H9 (cell line): ENCODE measurements at regions not wholly inside any gene's neighbourhood (a gene's known extent, or its start where the extent isn't known, plus 50 kb on each side); places are given as distances from the start of the nearest gene placed in this dataset.

Experiments
- DNase-seq: peaks from one replicate; pipeline ENCODE4 v3.0.0-alpha.2; 2017
- H2AFZ ChIP-seq: one replicate; pipeline ENCODE4 v1.6.1; 2013; ENCODE audit warnings: mild to moderate bottlenecking, low read length, control low read depth, moderate library complexity
- H2AK5ac ChIP-seq: 2 replicates; pipeline ENCODE4 v1.6.1; 2013; ENCODE audit warnings: low read length, control low read depth, mixed read lengths; ENCODE audit not compliant: insufficient read length
- H2BK120ac ChIP-seq: one replicate; pipeline ENCODE4 v1.6.1; 2013; ENCODE audit warnings: low read depth, mild to moderate bottlenecking, low read length, control low read depth, inconsistent platforms; ENCODE audit not compliant: poor library complexity, severe bottlenecking
- H2BK12ac ChIP-seq: 2 replicates; pipeline ENCODE4 v1.6.1; 2013; ENCODE audit warnings: low read length, control low read depth, mixed read lengths, low read depth; ENCODE audit not compliant: insufficient read length
- H2BK15ac ChIP-seq: 2 replicates; pipeline ENCODE4 v1.6.1; 2013; ENCODE audit warnings: low read depth, low read length, control low read depth
- H2BK20ac ChIP-seq: one replicate; pipeline ENCODE4 v1.6.1; 2013; ENCODE audit warnings: low read depth, mild to moderate bottlenecking, low read length, control low read depth, inconsistent platforms; ENCODE audit not compliant: poor library complexity, severe bottlenecking
- H2BK5ac ChIP-seq: 2 replicates; pipeline ENCODE4 v1.6.1; 2013; ENCODE audit warnings: low read length, control low read depth, mixed read lengths; ENCODE audit not compliant: insufficient read length
- H3K14ac ChIP-seq: 2 replicates; pipeline ENCODE4 v1.6.1; 2013; ENCODE audit warnings: low read length, control low read depth; ENCODE audit not compliant: insufficient read depth
- H3K18ac ChIP-seq: 2 replicates; pipeline ENCODE4 v1.6.1; 2013; ENCODE audit warnings: low read depth, mild to moderate bottlenecking, mixed read lengths, low read length, control low read depth; ENCODE audit not compliant: insufficient read length
- H3K23ac ChIP-seq: 2 replicates; pipeline ENCODE4 v1.6.1; 2013; ENCODE audit warnings: low read length, control low read depth, mixed read lengths, low read depth; ENCODE audit not compliant: insufficient read length
- H3K23me2 ChIP-seq: 2 replicates; pipeline ENCODE4 v1.6.1; 2013; ENCODE audit warnings: low read depth, mild to moderate bottlenecking, mixed read lengths, low read length, control low read depth; ENCODE audit not compliant: insufficient read length, poor library complexity, severe bottlenecking
- H3K27ac ChIP-seq: 2 replicates; pipeline ENCODE4 v1.5.1; 2013; ENCODE audit warnings: low read length, control low read depth, mixed read lengths, low read depth; ENCODE audit not compliant: insufficient read length
- H3K27me3 ChIP-seq: 2 replicates; pipeline ENCODE4 v1.6.1; 2013; ENCODE audit warnings: low read length, control low read depth, inconsistent platforms; ENCODE audit not compliant: insufficient read depth
- H3K4ac ChIP-seq: 2 replicates; pipeline ENCODE4 v1.6.1; 2013; ENCODE audit warnings: low read depth, mild to moderate bottlenecking, control low read depth, inconsistent platforms, low read length, moderate library complexity
- H3K4me1 ChIP-seq: 2 replicates; pipeline ENCODE4 v1.6.1; 2013; ENCODE audit warnings: low read length, control low read depth, inconsistent platforms; ENCODE audit not compliant: insufficient read depth
- H3K4me2 ChIP-seq: 2 replicates; pipeline ENCODE4 v1.6.1; 2013; ENCODE audit warnings: low read length, control low read depth, mixed read lengths; ENCODE audit not compliant: insufficient read length, insufficient read depth
- H3K56ac ChIP-seq: 2 replicates; pipeline ENCODE4 v1.6.1; 2013; ENCODE audit warnings: low read depth, mild to moderate bottlenecking, mixed read lengths, low read length, control low read depth; ENCODE audit not compliant: insufficient read length
- H3K79me1 ChIP-seq: 2 replicates; pipeline ENCODE4 v1.6.1; 2013; ENCODE audit warnings: low read depth, mild to moderate bottlenecking, moderate library complexity, low read length, control low read depth, inconsistent platforms; ENCODE audit not compliant: insufficient read depth, poor library complexity, severe bottlenecking
- H3K79me2 ChIP-seq: 2 replicates; pipeline ENCODE4 v1.6.1; 2013; ENCODE audit warnings: low read length, control low read depth, inconsistent platforms; ENCODE audit not compliant: insufficient read depth
- H3K9ac ChIP-seq: 2 replicates; pipeline ENCODE4 v1.6.1; 2013; ENCODE audit warnings: low read length, control low read depth, mixed read lengths; ENCODE audit not compliant: insufficient read length; ENCODE audit errors: extremely low read depth
- H3K9me3 ChIP-seq: one replicate; pipeline ENCODE4 v1.6.1; 2013; ENCODE audit warnings: low read depth, low read length, inconsistent platforms; ENCODE audit not compliant: control insufficient read depth
- H3T11ph ChIP-seq: one replicate; pipeline ENCODE4 v1.6.1; 2013; ENCODE audit warnings: mild to moderate bottlenecking, low read length, control low read depth, inconsistent platforms
- H4K20me1 ChIP-seq: one replicate; pipeline ENCODE4 v1.6.1; 2013; ENCODE audit not compliant: control insufficient read depth, insufficient read length, insufficient read depth
- H4K5ac ChIP-seq: 2 replicates; pipeline ENCODE4 v1.6.1; 2013; ENCODE audit warnings: low read depth, mild to moderate bottlenecking, mixed read lengths, low read length, control low read depth; ENCODE audit not compliant: insufficient read length
- H4K8ac ChIP-seq: replicated peaks from 2 replicates; pipeline ENCODE4 v1.6.1; 2013; ENCODE audit warnings: low read length, control low read depth, mixed read lengths, low read depth; ENCODE audit not compliant: insufficient read length
- H4K91ac ChIP-seq: 2 replicates; pipeline ENCODE4 v1.6.1; 2013; ENCODE audit warnings: low read depth, mild to moderate bottlenecking, moderate library complexity, mixed read lengths, low read length, control low read depth; ENCODE audit not compliant: insufficient read length
- H3K27ac Mint-ChIP-seq, 3 experiments: 2 replicates in 2 of 3; 3 replicates in 1 of 3; pipeline ENCODE4 v1.8.0; 2020 to 2021; ENCODE audit warnings: mixed read lengths in 3 of 3, mild to moderate bottlenecking in 1 of 3, moderate library complexity in 1 of 3
- H3K27me3 Mint-ChIP-seq: 2 replicates; pipeline ENCODE4 v1.8.0; 2021; ENCODE audit warnings: low read depth, mild to moderate bottlenecking, moderate library complexity, mixed read lengths
- H3K36me3 Mint-ChIP-seq, 3 experiments: 2 replicates in 2 of 3; 3 replicates in 1 of 3; pipeline ENCODE4 v1.8.0; 2020 to 2021; ENCODE audit warnings: low read depth in 3 of 3, mixed read lengths in 3 of 3; ENCODE audit not compliant: insufficient read depth in 1 of 3
- H3K4me1 Mint-ChIP-seq, 2 experiments: 2 replicates each; pipeline ENCODE4 v1.8.0; 2020; ENCODE audit warnings: mixed read lengths in 2 of 2
- H3K4me3 Mint-ChIP-seq, 2 experiments: 2 replicates in 1 of 2; 3 replicates in 1 of 2; pipeline ENCODE4 v1.8.0; 2020 to 2021; ENCODE audit warnings: mild to moderate bottlenecking in 2 of 2, mixed read lengths in 2 of 2, moderate library complexity in 1 of 2
- H3K9me3 Mint-ChIP-seq, 2 experiments: 2 replicates in 1 of 2; 3 replicates in 1 of 2; pipeline ENCODE4 v1.8.0; 2020; ENCODE audit warnings: mild to moderate bottlenecking in 2 of 2, mixed read lengths in 2 of 2, moderate library complexity in 1 of 2
- CTCF ChIP-seq: fragments of 200-600 bp; sonication (generic); conservative IDR thresholded peaks from 3 replicates; pipeline ENCODE4 v1.8.0; 2021; ENCODE audit warnings: antibody characterized with exemption, mild to moderate bottlenecking
- WGBS: extraction: QIAGEN DNeasy Blood & Tissue Kit; methylation state at CpG from one replicate; pipeline ENCODE4 v1.1.7; 2013; ENCODE audit warnings: missing lambda C conversion rate, low lambda C conversion rate, mixed read lengths; ENCODE audit not compliant: insufficient read length; ENCODE audit errors: extremely low coverage; 5-methylcytosine and 5-hydroxymethylcytosine counted together

DNA sequence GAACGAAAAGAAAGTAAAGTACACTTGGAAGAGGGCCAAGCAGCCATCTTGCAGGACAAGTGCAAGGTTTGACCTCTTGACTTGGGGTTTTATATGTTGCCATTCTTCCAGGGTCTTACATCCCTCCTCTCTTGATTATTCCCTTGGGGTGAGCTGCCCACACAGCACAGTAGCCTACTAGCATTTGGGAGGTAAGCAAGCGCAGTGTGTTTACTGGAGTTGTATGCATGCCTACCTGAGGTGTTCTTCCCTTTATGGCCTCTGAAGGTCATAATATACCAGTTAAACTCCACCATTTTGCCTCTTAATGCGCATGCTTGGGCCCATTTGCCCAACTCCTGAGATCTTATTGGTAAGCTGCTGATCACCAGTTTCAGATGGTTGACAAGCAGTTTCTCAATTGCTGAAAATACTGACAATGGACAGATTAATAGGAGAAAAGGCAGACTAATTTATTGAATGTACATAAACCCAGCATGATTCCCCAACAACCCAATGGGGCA lies 173.8 kb upstream of the SLC30A5 start:
- Histone ChIP-seq H3T11ph (no peak overlapping the region), H4K5ac (no peak overlapping the region), H3K9me3 (peaks cover 29% of the 10 kb centered on the region), H2BK120ac (no peak overlapping the region), H4K91ac (no peak overlapping the region), H4K20me1 (no peaks in the 10 kb centered on the region), H3K27ac (no peak overlapping the region), H3K9ac (no peak overlapping the region), H3K4ac (no peak overlapping the region), H3K56ac (no peak overlapping the region), H3K23ac (no peak overlapping the region), H3K18ac (no peak overlapping the region), H2AK5ac (no peak overlapping the region), H2AFZ (no peak overlapping the region), H3K23me2 (no peaks in the 10 kb centered on the region), H2BK20ac (no peak overlapping the region), H3K4me2 (no peak overlapping the region), H3K79me2 (no peaks in the 10 kb centered on the region), H4K8ac (no peak overlapping the region), H3K14ac (no peak overlapping the region), H2BK5ac (no peak overlapping the region), H3K79me1 (no peaks in the 10 kb centered on the region), H2BK15ac (no peak overlapping the region), H3K4me1 (peaks cover 7% of the 10 kb centered on the region; the same call in 1 of the 2 replicates), H2BK12ac (no peak overlapping the region), H3K27me3 (no peaks in the 10 kb centered on the region)
- no peak for DNase-seq
- Mint-ChIP-seq H3K36me3 (peaks cover 20 to 56% (median 34%) of the 10 kb centered on the region in 3 experiments), H3K9me3 (peaks cover 50 to 64% of the 10 kb centered on the region in 2 experiments), H3K27me3 (peaks cover 2% of the 10 kb centered on the region; the same call in 1 of the 2 replicates), H3K4me1 (peaks cover 36 to 37% of the 10 kb centered on the region in 2 experiments), H3K27ac (peak overlapping the region; percentile 19 to 88 (median 52); a peak in 3 of 7 replicates), H3K4me3 (no peak overlapping the region; a peak in 1 of 5 replicates)
- no peak for TF ChIP-seq CTCF
- no CpG with 5 or more reads among the region's 3 CpGs for WGBS
